Keratinocyte (primary cell): ENCODE measurements at regions not wholly inside any gene's neighbourhood (a gene's known extent, or its start where the extent isn't known, plus 50 kb on each side); places are given as distances from the start of the nearest gene placed in this dataset.

Experiments used
- DNase-seq: peaks from one replicate; pipeline ENCODE4 v3.0.0-alpha.2; 2011; ENCODE audit warnings: low read depth, missing footprints, low spot score
- FAIRE-seq: peaks from 2 replicates; lab custom pipeline; 2011; peaks lifted over from hg19 to GRCh38; lab: Jason Lieb, UNC
- H2AFZ ChIP-seq: 2 replicates; pipeline ENCODE4 v1.6.0; 2012; ENCODE audit warnings: low read length, control low read depth, inconsistent platforms; ENCODE audit not compliant: control insufficient read depth
- H3K27ac ChIP-seq: 2 replicates; pipeline ENCODE4 v1.5.1; 2011; ENCODE audit warnings: low read length; ENCODE audit not compliant: control insufficient read depth, insufficient read depth
- H3K27me3 ChIP-seq: 3 replicates; pipeline ENCODE4 v1.6.0; 2011; ENCODE audit warnings: low read length; ENCODE audit not compliant: control insufficient read depth, insufficient read depth; ENCODE audit errors: extremely low read depth
- H3K36me3 ChIP-seq, 2 experiments: 2 replicates in 1 of 2; 3 replicates in 1 of 2; pipeline ENCODE4 v1.5.1; 2011; ENCODE audit warnings: low read length in 2 of 2, mild to moderate bottlenecking in 1 of 2; ENCODE audit not compliant: control insufficient read depth in 2 of 2, insufficient read depth in 2 of 2; ENCODE audit errors: extremely low read depth in 1 of 2
- H3K4me1 ChIP-seq: 3 replicates; pipeline ENCODE4 v1.5.1; 2011; ENCODE audit warnings: low read length; ENCODE audit not compliant: control insufficient read depth, insufficient read depth; ENCODE audit errors: extremely low read depth
- H3K4me2 ChIP-seq: 3 replicates; pipeline ENCODE4 v1.6.0; 2011; ENCODE audit warnings: low read depth, low read length; ENCODE audit not compliant: control insufficient read depth, insufficient read depth; ENCODE audit errors: extremely low read depth
- H3K4me3 ChIP-seq, 3 experiments: fragments of 200-600 bp in 1 of 3; sonication (generic) in 1 of 3; 2 replicates in 2 of 3; 3 replicates in 1 of 3; pipeline ENCODE4 v1.5.1; 2011 to 2016; ENCODE audit warnings: low read length in 3 of 3, mild to moderate bottlenecking in 3 of 3, control low read depth in 2 of 3, inconsistent platforms in 1 of 3, low read depth in 1 of 3, mixed read lengths in 1 of 3, mixed run types in 1 of 3, moderate library complexity in 1 of 3; ENCODE audit not compliant: control insufficient read depth in 2 of 3, insufficient read depth in 2 of 3; ENCODE audit errors: extremely low read depth in 1 of 3
- H3K79me2 ChIP-seq: 2 replicates; pipeline ENCODE4 v1.6.0; 2012; ENCODE audit warnings: low read length; ENCODE audit not compliant: control insufficient read depth, insufficient read depth
- H3K9ac ChIP-seq: 3 replicates; pipeline ENCODE4 v1.6.0; 2011; ENCODE audit warnings: low read length; ENCODE audit not compliant: control insufficient read depth, insufficient read depth; ENCODE audit errors: extremely low read depth
- H3K9me1 ChIP-seq: 3 replicates; pipeline ENCODE4 v1.6.0; 2011; ENCODE audit warnings: low read length; ENCODE audit not compliant: control insufficient read depth, insufficient read depth; ENCODE audit errors: extremely low read depth
- H3K9me3 ChIP-seq: 2 replicates; pipeline ENCODE4 v1.5.1; 2012; ENCODE audit warnings: low read depth, low read length; ENCODE audit not compliant: control insufficient read depth
- H4K20me1 ChIP-seq: 3 replicates; pipeline ENCODE4 v1.6.0; 2011; ENCODE audit warnings: low read length; ENCODE audit not compliant: control insufficient read depth, insufficient read depth; ENCODE audit errors: extremely low read depth
- CTCF ChIP-seq, 3 experiments: IDR thresholded peaks in 1 of 3; conservative IDR thresholded peaks in 1 of 3; optimal IDR thresholded peaks in 1 of 3; 2 replicates in 2 of 3; 3 replicates in 1 of 3; pipeline versions ENCODE3 to v1.5.1; 2011; ENCODE audit warnings: low read length in 3 of 3, mild to moderate bottlenecking in 3 of 3, moderate library complexity in 2 of 3, control low read depth in 1 of 3, inconsistent platforms in 1 of 3; ENCODE audit not compliant: insufficient read depth in 2 of 3; ENCODE audit errors: extremely low read depth in 1 of 3
- EZH2 ChIP-seq: IDR thresholded peaks from one replicate; pipeline ENCODE4 v1.6.1; 2012; ENCODE audit warnings: inconsistent platforms, mild to moderate bottlenecking, low read length, moderate library complexity
- dilution Hi-C: fragments of 300-500 bp; cut with MboI; formaldehyde crosslinking; loops from one replicate; pipeline ENCODE4 v1.7.0; 2020; ENCODE audit warnings: low sequenced_read_pairs; ENCODE audit not compliant: extremely low pct_ligation_motif_present

- Histone ChIP-seq H3K4me1 (no peaks in the 10 kb centered on the region), H3K9ac (no peak overlapping the region), H3K27me3 (no peaks in the 10 kb centered on the region), H3K9me1 (no peaks in the 10 kb centered on the region), H3K9me3 (no peaks in the 10 kb centered on the region), H3K4me2 (no peak overlapping the region), H4K20me1 (no peaks in the 10 kb centered on the region), H3K4me3 (no peak overlapping the region), H3K36me3 (no peaks in the 10 kb centered on the region), H3K27ac (no peak overlapping the region), H3K79me2 (no peaks in the 10 kb centered on the region), H2AFZ (no peak overlapping the region)
- DNase-seq: no peak
- no peak for FAIRE-seq
- TF ChIP-seq EZH2: no peak
- TF ChIP-seq CTCF (optimal IDR thresholded peaks at IDR 0.05 in 1 of 3, IDR thresholded peaks at IDR 0.05 in 1 of 3, conservative IDR thresholded peaks at IDR 0.05 in 1 of 3; ENCODE audit: extremely low read depth in 1 of 3, insufficient read depth in 2 of 3, low read length in 3 of 3): no peak
- dilution Hi-C loops: no loop called here
Measured at GRCh38 chr3:83633758-83634157, 1325.0 kb upstream of the CADM2 start.

- Histone ChIP-seq H4K20me1 (no peaks in the 10 kb centered on the region), H3K36me3 (no peaks in the 10 kb centered on the region), H3K27me3 (no peaks in the 10 kb centered on the region), H3K9me1 (no peaks in the 10 kb centered on the region), H3K9ac (no peak overlapping the region), H3K9me3 (no peaks in the 10 kb centered on the region), H3K4me1 (no peaks in the 10 kb centered on the region), H3K27ac (no peak overlapping the region), H2AFZ (no peak overlapping the region), H3K4me3 (no peak overlapping the region), H3K79me2 (no peaks in the 10 kb centered on the region), H3K4me2 (no peak overlapping the region)
- DNase-seq (no peak), FAIRE-seq (no peak)
- no peak for TF ChIP-seq CTCF (optimal IDR thresholded peaks at IDR 0.05 in 1 of 3, IDR thresholded peaks at IDR 0.05 in 1 of 3, conservative IDR thresholded peaks at IDR 0.05 in 1 of 3; ENCODE audit: extremely low read depth in 1 of 3, insufficient read depth in 2 of 3, low read length in 3 of 3)
- dilution Hi-C loops: no loop called here
Measured at GRCh38 chr3:83649692-83650091, 1309.1 kb upstream of the CADM2 start.
